HG02798 (cell line): ENCODE measurements at regions not wholly inside any gene's neighbourhood (a gene's known extent, or its start where the extent isn't known, plus 50 kb on each side); places are given as distances from the start of the nearest gene placed in this dataset.

Experiments used
- ATAC-seq: cut with Tn5 transposase; IDR thresholded peaks from one replicate; pipeline ENCODE4 v1.9.1; 2021; ENCODE audit warnings: mild to moderate bottlenecking; ENCODE audit not compliant: unreplicated experiment, poor library complexity

DNA sequence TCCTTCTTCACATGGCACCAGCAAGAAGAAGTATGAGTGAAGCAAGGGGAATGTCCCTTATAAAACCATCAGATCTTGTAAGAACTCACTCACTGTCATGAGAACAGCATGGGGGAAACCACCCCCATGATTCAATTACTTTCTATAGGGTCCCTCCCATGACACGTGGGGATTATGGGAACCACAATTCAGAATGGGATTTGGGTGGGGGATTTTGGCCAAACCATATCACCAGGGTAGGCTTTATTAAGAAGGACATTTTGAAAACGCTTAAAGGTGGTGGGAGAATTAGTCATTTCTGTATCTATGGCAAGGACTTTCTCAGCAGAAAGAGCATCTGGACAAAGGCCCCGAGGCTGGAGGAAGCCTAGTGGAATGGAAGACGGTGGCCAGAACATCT is 100.2 kb upstream of the ADAMTS16 start:
- ATAC-seq = peak; percentile 41

DNA sequence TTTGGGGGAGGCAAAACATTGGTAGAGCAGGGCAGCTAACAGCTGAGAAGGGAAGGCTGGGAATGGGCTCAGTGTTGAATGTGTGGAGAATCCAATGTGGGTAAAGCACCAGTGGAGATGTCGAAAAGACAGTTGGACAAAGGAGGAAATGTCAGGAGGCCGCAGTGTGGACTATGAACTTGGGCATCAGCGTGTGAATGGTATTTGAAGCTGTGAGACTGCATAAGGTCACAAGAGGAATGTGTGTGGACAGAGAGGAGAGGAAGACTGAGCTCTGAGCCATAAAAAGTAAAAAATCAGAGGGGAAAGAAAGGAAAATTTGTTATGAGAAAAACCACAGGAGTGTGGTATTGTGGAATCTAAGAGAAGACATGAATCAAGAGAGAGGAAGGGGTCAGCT is 99.4 kb upstream of the ADAMTS16 start:
- no peak for ATAC-seq

DNA sequence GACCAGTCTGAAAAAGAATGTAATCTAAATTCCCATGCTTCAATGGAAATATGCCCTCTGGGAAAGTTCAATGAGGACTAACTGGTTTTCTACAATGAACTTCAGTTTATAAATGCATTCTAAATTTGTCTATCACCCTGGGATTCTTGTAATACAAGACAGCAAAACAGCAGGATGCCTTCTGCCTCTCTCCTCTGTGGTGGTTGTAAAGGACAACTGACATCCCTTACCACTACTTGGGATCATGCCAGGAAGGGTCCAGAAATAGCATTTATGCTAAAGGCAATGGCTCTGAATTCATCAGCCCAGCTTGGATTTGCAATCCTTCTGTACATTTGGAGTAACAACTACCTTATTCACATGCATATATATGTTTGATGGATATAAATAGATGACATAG is 97.3 kb upstream of the ADAMTS16 start:
- no peak for ATAC-seq

DNA sequence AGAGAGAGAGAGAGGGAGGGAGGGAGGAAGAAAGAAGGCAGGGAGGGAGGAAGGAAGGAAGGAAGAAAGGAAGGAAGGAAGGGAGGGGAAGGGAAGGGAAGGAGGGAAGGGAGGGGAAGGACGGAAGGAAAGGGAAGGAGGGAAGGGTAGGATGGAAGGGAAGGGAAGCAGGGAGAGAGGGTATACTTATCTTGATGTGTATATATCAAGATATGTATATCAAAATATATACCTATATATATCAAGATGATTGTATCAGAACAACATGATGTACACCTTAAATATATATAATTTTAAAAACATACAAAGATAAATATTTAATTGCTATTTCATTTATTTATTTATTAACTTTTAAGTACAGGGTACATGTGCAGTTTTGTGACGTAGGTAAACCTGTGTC is 96.8 kb upstream of the ADAMTS16 start:
- no peak for ATAC-seq

DNA sequence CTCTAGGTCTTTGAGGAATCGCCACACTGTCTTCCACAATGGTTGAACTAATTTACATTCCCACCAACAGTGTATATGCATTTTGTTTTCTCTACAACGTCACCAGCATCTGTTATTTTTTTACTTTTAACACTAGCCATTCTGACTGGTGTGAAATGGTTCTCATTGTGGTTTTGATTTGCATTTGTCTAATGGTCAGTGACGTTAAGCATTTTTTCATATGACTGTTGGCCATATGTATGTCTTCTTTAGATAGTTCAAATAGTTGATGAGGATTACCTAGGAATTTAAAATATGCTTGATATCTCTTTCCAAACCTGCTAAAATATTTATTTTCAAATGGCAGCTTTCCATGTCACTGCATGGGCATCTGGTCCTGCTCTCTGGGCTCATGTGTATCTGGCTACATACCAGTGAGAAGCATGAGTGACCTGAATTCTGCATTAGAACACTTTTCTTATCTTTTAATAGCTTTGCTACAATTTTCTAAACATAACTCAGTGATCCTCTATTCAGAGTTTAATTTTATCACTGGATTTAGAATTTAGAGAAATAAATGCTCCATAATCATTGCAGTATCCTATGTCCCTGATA is 95.8 kb upstream of the ADAMTS16 start:
- ATAC-seq = no peak

DNA sequence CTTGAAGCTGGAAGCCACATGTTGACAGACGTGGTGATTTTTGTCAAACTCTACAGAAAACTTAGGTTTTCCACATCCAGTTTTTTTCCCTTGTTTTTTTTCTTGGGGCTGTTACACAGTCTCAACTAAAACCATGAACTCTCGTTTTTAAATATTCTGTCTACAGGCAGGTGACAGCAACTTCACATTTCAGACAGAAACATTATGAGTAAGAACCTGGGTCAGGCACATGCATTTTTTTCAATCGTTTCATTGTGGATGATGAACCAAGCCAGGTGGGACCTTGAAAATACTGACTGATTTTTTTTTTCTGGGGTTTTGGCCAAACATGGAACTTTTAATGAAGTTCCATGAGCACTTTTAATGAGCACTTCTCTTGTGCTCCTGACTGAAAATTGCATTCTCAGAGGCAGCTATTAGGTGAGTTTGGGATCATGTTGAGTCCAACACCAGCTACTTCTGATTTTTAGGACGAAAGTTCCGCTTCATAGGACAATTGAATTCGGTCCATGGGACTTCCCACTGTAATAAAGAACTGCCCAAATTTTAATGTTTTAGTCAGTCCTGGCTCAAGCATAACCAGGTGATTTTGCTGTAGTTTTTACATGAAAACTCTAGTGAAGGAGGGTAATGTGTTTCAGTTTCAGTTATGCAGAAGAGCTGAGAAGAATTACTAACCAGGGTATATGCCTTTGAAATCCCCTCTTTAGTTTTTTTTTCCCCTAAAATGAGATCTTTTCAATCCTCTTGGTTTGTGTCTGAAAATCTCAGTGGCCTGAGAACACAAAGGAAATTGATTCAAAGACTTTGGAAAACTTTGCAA is 93.2 kb upstream of the ADAMTS16 start:
- ATAC-seq = peak; percentile 88

DNA sequence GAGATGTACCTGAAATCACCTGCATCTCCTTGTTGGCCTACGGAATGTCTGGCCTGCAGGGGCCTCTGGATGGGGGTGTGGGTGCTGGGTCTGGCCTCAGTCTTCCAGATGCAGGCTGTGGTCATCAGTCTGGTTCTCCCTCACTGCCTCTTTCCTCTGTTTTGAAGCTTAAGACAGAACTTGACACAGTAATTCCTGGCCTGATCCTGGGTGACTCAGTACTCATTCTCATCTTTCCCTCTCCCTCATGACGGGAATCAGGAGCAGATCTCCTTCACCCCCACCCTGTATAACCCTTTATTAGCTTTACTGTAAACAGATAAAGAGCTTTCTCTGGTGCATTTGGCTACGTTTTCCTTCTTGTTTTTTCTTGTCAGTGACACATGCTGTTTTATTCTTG is 89.3 kb upstream of the ADAMTS16 start:
- ATAC-seq = no peak

DNA sequence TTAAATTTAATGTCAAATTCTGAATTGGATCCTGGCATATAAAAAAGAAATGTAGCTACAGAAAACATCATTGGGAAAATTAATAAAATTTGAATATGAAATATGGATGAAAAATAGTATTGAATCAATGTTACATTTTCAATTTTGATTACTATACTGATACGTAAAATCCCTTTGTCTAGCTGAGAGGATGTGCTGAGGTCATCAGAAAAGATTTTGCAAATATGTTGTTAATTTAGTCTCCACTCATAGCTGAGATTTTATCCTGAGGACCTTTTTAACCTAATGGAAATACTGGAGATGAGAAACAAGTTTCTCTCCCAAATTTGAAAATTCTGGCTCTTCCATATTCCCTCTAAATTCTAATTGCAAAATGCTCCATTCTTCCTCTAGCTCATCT is 84.4 kb upstream of the ADAMTS16 start:
- ATAC-seq = no peak

DNA sequence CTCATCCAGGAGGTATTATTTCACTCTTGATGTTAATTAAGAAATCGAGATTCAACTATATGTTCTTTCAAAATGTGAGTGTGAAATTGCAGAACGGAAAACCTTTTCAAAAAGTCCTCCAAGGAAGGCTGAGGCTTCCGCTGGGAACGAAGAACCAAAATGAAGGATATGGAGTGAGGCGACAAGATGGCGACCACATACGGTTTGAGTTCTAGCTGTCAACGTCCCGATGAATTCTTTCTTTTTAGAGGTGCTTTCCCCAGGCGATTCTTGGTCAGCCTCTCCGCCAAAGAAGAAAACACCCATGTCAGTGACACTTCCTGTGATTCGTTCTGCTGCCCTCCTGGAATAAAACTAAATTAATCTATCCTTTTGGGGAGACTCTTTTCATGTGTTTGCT is 78.3 kb upstream of the ADAMTS16 start:
- no peak for ATAC-seq

DNA sequence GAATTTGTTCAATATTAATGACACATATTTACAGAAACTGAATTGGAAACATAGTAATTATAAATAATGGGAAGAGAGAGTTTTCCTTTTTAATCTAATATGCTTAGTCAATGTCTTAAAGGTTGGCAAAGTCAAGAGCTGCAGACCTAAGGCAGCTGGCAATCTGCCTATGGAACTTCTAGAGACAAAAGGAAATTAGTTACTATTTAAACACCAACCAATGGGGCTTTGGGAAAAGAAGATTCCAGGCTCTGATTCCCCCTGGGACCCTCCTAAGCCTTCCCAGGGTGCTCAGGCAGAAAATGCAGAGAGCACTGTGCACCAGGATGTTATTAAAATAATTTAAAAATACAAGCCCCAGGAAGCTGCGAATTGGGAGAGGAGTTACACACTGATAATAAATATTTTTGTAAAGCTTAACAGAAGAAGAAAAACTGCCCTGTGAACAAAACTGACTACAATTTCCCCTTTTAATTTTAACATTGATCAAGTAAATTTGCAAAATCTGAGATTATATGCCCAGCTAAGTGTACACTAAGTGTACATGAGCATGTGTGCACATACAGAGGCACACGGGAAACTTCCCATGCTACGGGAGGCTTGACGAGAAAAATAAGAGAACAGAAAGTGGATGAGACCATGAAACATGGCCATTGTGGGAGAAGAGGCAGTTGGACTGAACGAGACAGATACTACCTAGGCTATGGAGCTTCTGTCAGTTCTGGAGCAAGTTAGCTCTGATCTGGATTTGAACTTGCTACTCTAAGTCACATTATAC is 77.4 kb upstream of the ADAMTS16 start:
- ATAC-seq = no peak

DNA sequence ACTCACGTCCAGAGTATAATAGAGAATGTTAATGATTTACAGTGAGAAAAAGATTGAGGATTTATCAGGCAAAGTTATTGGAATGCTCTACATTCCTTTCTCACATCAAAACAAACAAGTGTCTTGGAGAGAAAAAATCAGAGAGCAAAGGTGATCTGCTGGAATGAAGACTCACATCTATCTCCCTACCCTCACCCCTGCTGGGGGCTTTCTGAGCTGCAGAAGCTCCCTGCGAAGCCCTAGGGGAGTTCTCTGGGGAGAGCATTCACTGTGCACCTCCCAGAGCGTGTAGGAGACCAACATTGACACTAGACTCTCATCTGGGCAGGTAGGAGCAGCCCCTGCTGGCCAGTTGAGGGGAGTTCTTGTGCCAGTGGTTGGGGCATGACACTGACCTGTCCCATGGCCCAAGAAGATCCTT is 76.6 kb upstream of the ADAMTS16 start:
- peak; percentile 76 for ATAC-seq

DNA sequence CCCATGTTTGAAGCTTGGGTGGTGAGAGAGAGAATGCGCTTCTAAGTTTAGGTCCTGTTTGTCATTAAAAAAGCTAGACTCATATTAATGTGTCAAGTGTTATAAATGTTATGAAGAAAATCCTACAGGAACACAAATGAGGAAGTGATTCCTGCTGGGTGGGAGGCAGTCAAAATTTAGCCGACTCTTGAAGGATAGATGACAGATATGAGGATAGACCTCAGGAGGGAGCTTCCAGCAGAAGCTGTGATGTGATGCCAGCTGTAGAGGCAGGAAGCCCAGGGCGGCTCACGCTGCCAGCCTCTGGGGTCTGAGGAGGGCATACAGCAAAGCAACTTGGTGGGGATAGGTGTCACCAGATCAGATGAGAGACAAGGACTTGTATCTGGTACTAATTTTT is 74.7 kb upstream of the ADAMTS16 start:
- peak; percentile 3 for ATAC-seq

DNA sequence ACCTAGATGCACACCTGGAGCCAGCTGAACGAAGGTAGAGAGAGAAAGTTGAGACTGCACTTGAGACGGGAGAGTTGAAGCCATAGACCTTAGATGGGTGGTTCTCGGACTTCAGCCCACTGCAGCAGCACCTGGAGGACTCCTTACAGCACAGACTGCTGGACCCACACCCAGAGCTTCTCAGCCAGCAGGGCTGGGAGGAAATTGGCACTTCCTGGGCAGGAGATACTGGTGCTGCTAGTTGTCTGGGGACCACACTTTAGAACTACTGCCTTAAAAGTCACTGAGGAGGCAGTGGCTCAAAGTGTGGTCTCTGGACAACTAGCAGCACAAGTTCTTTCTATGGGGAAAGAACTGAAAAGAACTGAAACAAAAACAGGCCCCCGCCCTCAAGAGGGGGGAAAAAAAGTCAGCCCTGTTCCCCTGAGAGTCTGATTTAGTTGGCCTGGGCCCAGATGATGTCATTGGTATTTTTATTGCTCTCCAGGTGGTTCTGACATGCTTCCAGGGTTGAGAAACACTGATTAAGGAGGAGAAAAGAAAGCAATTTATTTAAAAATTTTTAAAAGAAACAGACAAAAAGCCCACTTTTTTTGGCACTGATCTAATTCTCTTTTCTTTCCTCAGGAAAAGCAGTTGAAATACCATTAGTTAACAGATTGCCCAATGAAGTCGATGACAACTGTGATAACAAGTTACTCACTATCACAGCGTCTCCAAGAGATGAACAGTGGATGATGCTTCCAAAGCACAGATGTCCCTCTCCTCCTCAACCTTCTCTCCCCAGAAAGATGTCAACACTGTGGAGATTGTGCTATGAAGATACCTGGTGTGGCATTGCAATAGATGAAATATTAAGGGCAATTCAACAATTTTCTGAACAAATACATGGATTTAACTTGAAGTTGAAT is 73.6 kb upstream of the ADAMTS16 start:
- ATAC-seq = peak; percentile 43

DNA sequence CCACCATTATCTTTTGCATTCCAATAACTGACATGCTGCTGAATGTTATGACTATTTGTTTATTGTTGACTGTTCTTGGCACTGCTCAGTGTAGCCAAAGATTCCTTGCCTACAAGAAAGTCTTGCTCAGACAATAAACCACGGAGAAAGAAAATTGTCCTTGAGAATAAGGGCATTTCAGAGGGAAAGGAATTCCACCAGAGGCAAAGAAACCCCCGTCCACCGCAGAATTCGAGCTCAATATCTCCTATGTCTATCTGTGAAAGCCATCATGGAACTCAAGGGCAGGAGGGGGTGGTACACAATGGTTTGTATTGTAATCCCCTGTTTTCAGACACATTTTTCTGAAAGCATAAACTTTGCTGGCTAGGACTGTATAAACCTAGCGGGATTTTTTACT is 70.3 kb upstream of the ADAMTS16 start:
- ATAC-seq = no peak

DNA sequence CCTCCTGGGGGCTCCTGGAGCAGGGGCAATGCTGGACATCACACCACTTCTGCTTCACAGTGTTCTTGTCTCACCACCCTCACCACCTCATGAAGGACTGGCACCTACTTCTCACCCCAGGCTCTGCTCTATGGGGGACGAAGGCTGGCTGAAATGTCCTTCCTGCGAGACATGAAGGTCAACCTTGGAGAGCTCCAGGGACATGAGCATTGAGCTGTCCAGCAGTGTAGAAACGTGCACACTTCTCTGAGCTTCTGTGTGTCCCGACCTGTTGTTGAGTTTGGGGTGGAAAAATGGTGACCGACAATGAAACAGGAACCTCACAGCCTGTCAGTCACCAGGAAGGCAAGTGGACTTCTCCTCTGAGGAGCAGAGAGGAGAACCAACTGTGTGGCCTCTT is 68.6 kb upstream of the ADAMTS16 start:
- no peak for ATAC-seq

DNA sequence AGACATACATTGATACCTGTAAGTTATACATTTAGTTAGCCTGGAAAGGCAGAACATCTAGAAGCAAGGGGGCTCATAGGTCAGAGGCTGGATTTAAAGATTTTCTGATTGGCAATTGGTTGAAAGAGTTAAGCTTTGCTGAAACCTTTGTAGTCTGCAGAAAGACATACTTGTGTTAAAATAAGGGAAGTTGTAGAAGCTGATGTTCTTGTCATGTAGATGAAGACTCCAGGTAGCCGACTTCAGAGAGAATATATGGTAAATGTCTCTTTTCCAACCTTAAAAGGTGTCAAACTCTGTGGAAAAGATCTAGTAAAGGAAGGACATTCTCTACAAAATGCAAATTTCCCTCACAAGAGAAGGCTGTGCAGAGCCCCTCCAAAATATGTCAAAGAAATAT is 62.9 kb upstream of the ADAMTS16 start:
- no peak for ATAC-seq

DNA sequence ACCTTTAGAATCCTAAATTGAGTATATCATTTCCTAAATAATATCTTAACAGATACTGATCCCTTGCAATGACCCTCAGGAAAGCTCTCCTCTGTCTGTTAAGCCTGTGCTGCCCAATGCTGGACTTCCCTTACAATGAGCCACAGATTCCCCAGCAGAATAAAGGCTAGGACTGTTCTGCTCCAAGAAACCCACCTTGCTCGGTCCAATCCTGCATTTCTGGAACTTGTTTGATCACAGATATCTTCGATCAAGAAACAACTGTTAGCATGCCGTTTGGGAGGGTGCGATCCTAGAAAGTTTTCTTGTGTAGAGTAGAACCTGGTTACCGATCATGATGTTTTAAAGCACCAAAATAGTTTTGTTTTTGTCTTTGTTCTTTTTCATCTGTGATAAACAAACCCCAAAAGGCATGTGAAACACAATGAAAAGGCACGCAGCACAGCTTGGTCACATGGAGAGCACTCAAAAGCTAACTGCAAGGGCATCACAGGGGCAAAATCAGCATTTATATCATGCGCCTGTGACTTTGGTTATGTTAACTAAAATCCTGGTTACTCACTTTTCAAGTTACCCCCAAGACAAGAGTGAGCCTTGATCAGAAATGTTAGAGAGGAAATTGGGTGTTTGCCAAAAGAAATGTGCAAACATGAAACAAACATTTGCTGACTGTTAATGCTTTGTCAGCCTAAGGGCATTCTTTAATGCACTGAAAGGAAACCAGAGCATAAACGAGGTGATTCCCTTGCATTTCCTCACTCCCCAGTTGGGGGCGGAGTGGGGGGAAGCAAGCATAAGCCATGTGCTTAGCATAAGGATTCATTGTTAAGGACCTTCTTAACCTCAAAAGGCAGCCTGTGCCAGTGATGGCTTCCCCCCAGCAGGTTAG is 61.9 kb upstream of the ADAMTS16 start:
- ATAC-seq = no peak

DNA sequence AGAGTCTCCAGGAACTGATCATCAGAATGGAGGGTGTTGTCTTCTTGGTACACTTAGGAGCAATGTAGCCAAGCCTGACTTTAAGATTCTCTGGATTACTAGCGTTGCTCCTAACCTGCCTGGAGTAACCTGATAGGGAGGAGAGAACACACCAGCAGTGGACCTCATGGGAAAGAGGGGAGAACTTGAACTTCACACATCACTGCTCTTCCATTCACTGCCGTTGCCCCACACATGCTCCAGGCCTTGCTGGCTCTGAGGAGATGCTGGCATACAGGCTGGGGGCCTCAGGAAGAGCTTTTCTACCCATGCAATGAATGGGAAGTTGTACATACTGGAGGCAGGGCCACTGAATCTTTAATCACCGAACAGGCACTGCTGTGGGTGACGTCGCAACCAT is 60.3 kb upstream of the ADAMTS16 start:
- no peak for ATAC-seq

DNA sequence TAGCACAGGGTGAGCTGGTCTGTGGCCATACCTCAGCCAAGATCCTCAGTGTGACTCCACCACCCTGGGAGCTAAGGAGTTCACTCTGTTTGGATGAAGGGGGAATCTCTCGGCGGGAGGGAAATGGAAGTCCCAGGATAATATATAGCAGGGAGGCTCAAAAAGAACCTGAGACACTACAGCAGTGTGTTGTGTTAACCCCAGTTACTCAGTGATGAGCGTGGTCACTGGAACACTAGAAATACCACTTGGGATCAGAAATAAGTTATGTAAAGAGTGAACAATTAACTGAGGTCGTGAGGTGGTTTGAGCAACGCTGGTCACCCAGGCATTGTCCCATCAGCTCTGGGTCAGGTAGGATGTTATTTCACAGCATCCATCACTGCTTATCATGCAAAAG is 59.3 kb upstream of the ADAMTS16 start:
- no peak for ATAC-seq
